Mesenchymal stem cell (in vitro differentiated cells and primary cell): ENCODE measurements at regions not wholly inside any gene's neighbourhood (a gene's known extent, or its start where the extent isn't known, plus 50 kb on each side); places are given as distances from the start of the nearest gene placed in this dataset.

Source experiments
- DNase-seq: peaks from one replicate; pipeline ENCODE4 v3.0.0-alpha.2; 2013
- H2AFZ ChIP-seq: one replicate; pipeline ENCODE4 v1.6.1; 2013; ENCODE audit warnings: low read depth, mild to moderate bottlenecking, control low read depth, inconsistent platforms, low read length, moderate library complexity
- H2AK5ac ChIP-seq: 2 replicates; pipeline ENCODE4 v1.6.1; 2013; ENCODE audit warnings: low read length, moderate library complexity, mild to moderate bottlenecking, inconsistent platforms; ENCODE audit not compliant: severe bottlenecking
- H2BK120ac ChIP-seq: one replicate; pipeline ENCODE4 v1.6.1; 2013; ENCODE audit warnings: low read depth, mild to moderate bottlenecking, inconsistent platforms, low read length, moderate library complexity
- H2BK12ac ChIP-seq, 2 experiments: one replicate each; pipeline ENCODE4 v1.6.1; 2013; ENCODE audit warnings: inconsistent platforms in 2 of 2, low read length in 2 of 2, mild to moderate bottlenecking in 2 of 2, moderate library complexity in 2 of 2, control low read depth in 1 of 2
- H2BK15ac ChIP-seq: one replicate; pipeline ENCODE4 v1.6.1; 2013; ENCODE audit warnings: mild to moderate bottlenecking, low read depth, inconsistent platforms; ENCODE audit not compliant: poor library complexity, severe bottlenecking
- H2BK5ac ChIP-seq: 2 replicates; pipeline ENCODE4 v1.6.1; 2013; ENCODE audit warnings: low read depth, mild to moderate bottlenecking, low read length, control low read depth, inconsistent platforms; ENCODE audit not compliant: poor library complexity, severe bottlenecking
- H3K14ac ChIP-seq, 2 experiments: one replicate each; pipeline ENCODE4 v1.6.1; 2013; ENCODE audit warnings: inconsistent platforms in 2 of 2, low read length in 2 of 2, control low read depth in 1 of 2, mild to moderate bottlenecking in 1 of 2, moderate library complexity in 1 of 2
- H3K18ac ChIP-seq, 2 experiments: one replicate each; pipeline ENCODE4 v1.6.1; 2013; ENCODE audit warnings: inconsistent platforms in 2 of 2, low read length in 2 of 2, control low read depth in 1 of 2, low read depth in 1 of 2, mild to moderate bottlenecking in 1 of 2
- H3K23ac ChIP-seq, 2 experiments: one replicate each; pipeline ENCODE4 v1.6.1; 2013; ENCODE audit warnings: inconsistent platforms in 2 of 2, low read length in 2 of 2, mild to moderate bottlenecking in 2 of 2, moderate library complexity in 2 of 2, control low read depth in 1 of 2
- H3K27ac ChIP-seq: 2 replicates; pipeline ENCODE4 v1.5.1; 2013; ENCODE audit warnings: mild to moderate bottlenecking, moderate library complexity, low read length, control low read depth, inconsistent platforms; ENCODE audit not compliant: poor library complexity, severe bottlenecking
- H3K27me3 ChIP-seq, 2 experiments: 2 replicates each; pipeline versions ENCODE4 v1.6.1 to v1.7.0; 2013; ENCODE audit warnings: low read length in 2 of 2, mild to moderate bottlenecking in 2 of 2, moderate library complexity in 2 of 2, control low read depth in 1 of 2, inconsistent platforms in 1 of 2; ENCODE audit not compliant: control insufficient read depth in 1 of 2, insufficient read depth in 1 of 2
- H3K36me3 ChIP-seq, 2 experiments: 2 replicates each; pipeline versions ENCODE4 v1.6.1 to v1.7.0; 2013; ENCODE audit warnings: low read length in 2 of 2, control low read depth in 1 of 2, inconsistent platforms in 1 of 2, low read depth in 1 of 2, mild to moderate bottlenecking in 1 of 2; ENCODE audit not compliant: insufficient read depth in 2 of 2, control insufficient read depth in 1 of 2
- H3K4ac ChIP-seq, 2 experiments: one replicate each; pipeline ENCODE4 v1.6.1; 2013; ENCODE audit warnings: inconsistent platforms in 2 of 2, low read length in 2 of 2, mild to moderate bottlenecking in 2 of 2, moderate library complexity in 2 of 2, control low read depth in 1 of 2, low read depth in 1 of 2
- H3K4me1 ChIP-seq: 2 replicates; pipeline ENCODE4 v1.6.1; 2013; ENCODE audit warnings: low read depth, low read length, control low read depth; ENCODE audit not compliant: control insufficient read depth, insufficient read depth
- H3K4me2 ChIP-seq: 2 replicates; pipeline ENCODE4 v1.6.1; 2013; ENCODE audit warnings: low read length, mild to moderate bottlenecking, inconsistent platforms; ENCODE audit not compliant: poor library complexity, severe bottlenecking
- H3K4me3 ChIP-seq, 2 experiments: 2 replicates each; pipeline versions ENCODE4 v1.5.1 to v1.7.0; 2013; ENCODE audit warnings: low read length in 2 of 2, mild to moderate bottlenecking in 2 of 2, control low read depth in 1 of 2, low read depth in 1 of 2; ENCODE audit not compliant: insufficient read depth in 1 of 2
- H3K79me1 ChIP-seq: replicated peaks from 2 replicates; pipeline ENCODE4 v1.6.1; 2013; ENCODE audit warnings: mild to moderate bottlenecking, control low read depth, low read length, inconsistent platforms; ENCODE audit not compliant: poor library complexity, severe bottlenecking
- H3K9ac ChIP-seq: 2 replicates; pipeline ENCODE4 v1.7.0; 2013; ENCODE audit warnings: mild to moderate bottlenecking, low read length, moderate library complexity
- H3K9me3 ChIP-seq: 2 replicates; pipeline ENCODE4 v1.7.0; 2013; ENCODE audit warnings: mild to moderate bottlenecking, low read length; ENCODE audit not compliant: control insufficient read depth
- H4K8ac ChIP-seq: one replicate; pipeline ENCODE4 v1.6.1; 2013; ENCODE audit warnings: inconsistent platforms, mild to moderate bottlenecking, low read length, moderate library complexity
- H4K91ac ChIP-seq: one replicate; pipeline ENCODE4 v1.6.1; 2013; ENCODE audit warnings: mild to moderate bottlenecking, low read length, inconsistent platforms
- WGBS: methylation state at CpG from one replicate; pipeline ENCODE4 v1.1.7; 2013; ENCODE audit warnings: mixed read lengths; 5-methylcytosine and 5-hydroxymethylcytosine counted together

DNA sequence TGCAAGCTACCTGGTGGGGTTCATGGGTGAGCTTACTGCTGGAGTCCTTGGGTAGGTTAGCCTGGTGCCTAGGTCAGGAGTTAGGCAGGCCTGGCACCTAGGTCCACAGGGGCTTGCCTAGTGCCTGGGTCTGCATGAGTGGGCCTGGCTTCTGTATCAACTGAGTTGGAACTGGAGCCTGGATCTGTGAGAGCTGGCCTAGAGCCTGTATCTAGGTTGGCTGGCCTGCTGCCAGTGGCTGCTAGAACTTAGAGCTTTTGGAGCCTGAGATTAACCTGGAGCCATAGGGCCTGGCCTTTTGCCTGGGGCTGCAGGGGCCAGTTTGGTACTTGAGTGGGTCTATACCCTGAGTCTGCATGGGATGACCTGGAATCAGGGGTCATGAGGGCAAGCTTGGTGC is 679.4 kb downstream of the NUP35 start:
- peaks cover 66% of the 10 kb centered on the region for H3K9me3 ChIP-seq
- no peak overlapping the region for H3K4me2 ChIP-seq
- H3K36me3 ChIP-seq = no peaks in the 10 kb centered on the region

DNA sequence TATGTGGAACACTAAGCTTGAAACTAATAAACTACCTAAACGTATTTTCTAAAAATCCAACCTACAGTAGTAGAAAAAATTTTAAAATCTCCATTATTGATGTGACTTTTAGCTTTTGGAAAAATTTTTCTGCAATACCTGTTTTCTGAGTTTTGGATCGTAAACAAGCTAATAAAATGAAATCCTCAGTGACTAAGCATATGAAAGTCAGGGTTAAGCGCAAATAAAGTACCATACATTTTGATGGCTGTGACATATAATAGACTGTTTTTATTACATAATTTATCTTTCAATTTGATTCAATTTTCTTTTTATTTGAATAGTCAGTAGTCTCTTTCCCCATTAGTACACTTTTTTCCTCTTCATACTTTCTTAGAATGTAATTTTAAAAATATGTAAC is 683.6 kb downstream of the NUP35 start:
- no peak overlapping the region for H2AFZ ChIP-seq
- H2BK12ac ChIP-seq = no peak overlapping the region
- no peak overlapping the region for H4K91ac ChIP-seq
- no peak overlapping the region for H3K9ac ChIP-seq
- H3K4me2 ChIP-seq = no peak overlapping the region
- H3K9me3 ChIP-seq = peaks cover 34% of the 10 kb centered on the region
- H3K23ac ChIP-seq = no peak overlapping the region
- H3K79me1 ChIP-seq = no peaks in the 10 kb centered on the region
- no peak overlapping the region for H3K14ac ChIP-seq
- H2BK5ac ChIP-seq = no peak overlapping the region
- no peaks in the 10 kb centered on the region for H3K36me3 ChIP-seq
- no peak overlapping the region for H2BK120ac ChIP-seq
- 86% methylated on average over 2 of the region's 3 CpGs for WGBS
- H3K27me3 ChIP-seq = no peaks in the 10 kb centered on the region
- no peak overlapping the region for H3K4me3 ChIP-seq
- no peak overlapping the region for H2BK15ac ChIP-seq
- no peak overlapping the region for H4K8ac ChIP-seq
- H2AK5ac ChIP-seq = no peak overlapping the region
- no peaks in the 10 kb centered on the region for H3K4me1 ChIP-seq
- H3K4ac ChIP-seq = no peak overlapping the region
- no peak for DNase-seq
- H3K27ac ChIP-seq = no peak overlapping the region
- no peak overlapping the region for H3K18ac ChIP-seq

More for the DNA sequence above, 679.4 kb downstream of the NUP35 start:
- H3K18ac ChIP-seq = no peak overlapping the region
- no peaks in the 10 kb centered on the region for H3K4me1 ChIP-seq
- H3K14ac ChIP-seq = no peak overlapping the region
- H3K79me1 ChIP-seq = no peaks in the 10 kb centered on the region
- no peak overlapping the region for H3K4me3 ChIP-seq
- no peak overlapping the region for H2BK120ac ChIP-seq
- H3K27me3 ChIP-seq = no peaks in the 10 kb centered on the region
- no peak overlapping the region for H2AFZ ChIP-seq
- no peak overlapping the region for H2BK15ac ChIP-seq
- H2AK5ac ChIP-seq = no peak overlapping the region
- no peak for DNase-seq
- H3K4ac ChIP-seq = no peak overlapping the region
- no peak overlapping the region for H4K8ac ChIP-seq
- no peak overlapping the region for H3K23ac ChIP-seq
- no peak overlapping the region for H3K9ac ChIP-seq
- no peak overlapping the region for H3K27ac ChIP-seq
- no peak overlapping the region for H4K91ac ChIP-seq
- H2BK5ac ChIP-seq = no peak overlapping the region
- no peak overlapping the region for H2BK12ac ChIP-seq

DNA sequence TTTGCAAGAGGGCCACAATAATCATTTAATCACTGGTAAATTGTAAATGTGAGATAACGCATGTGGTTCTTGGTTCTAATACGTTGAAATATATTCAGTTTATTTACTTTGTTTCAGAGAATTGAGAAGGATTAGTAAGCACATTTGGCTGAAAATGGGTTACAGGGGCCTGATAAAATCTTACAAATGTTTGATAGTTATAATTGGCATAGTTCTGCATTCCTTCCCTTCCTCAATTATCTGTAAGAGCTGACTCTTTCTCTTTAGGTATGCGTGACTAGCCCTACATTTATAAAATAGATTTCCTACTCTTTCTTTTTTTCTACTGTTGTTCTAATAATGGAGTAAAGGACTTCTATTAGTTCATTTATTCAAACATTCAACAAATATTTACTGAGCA is 685.2 kb downstream of the NUP35 start:
- H3K4me3 ChIP-seq = no peak overlapping the region
- H3K79me1 ChIP-seq = no peaks in the 10 kb centered on the region
- H2BK12ac ChIP-seq = no peak overlapping the region
- 94% methylated on average over 2 of the region's 3 CpGs for WGBS
- no peak overlapping the region for H2BK120ac ChIP-seq
- no peak overlapping the region for H3K14ac ChIP-seq
- H2BK15ac ChIP-seq = no peak overlapping the region
- H3K9me3 ChIP-seq = peaks cover 20% of the 10 kb centered on the region
- DNase-seq = no peak
- H3K4ac ChIP-seq = no peak overlapping the region
- no peak overlapping the region for H3K9ac ChIP-seq
- H3K4me2 ChIP-seq = no peak overlapping the region
- H2AFZ ChIP-seq = no peak overlapping the region
- H2BK5ac ChIP-seq = no peak overlapping the region
- H3K23ac ChIP-seq = no peak overlapping the region
- H3K27ac ChIP-seq = no peak overlapping the region
- H3K36me3 ChIP-seq = no peaks in the 10 kb centered on the region
- H3K18ac ChIP-seq = no peak overlapping the region
- no peak overlapping the region for H4K8ac ChIP-seq
- H3K4me1 ChIP-seq = no peaks in the 10 kb centered on the region
- H4K91ac ChIP-seq = no peak overlapping the region
- H3K27me3 ChIP-seq = no peaks in the 10 kb centered on the region
- no peak overlapping the region for H2AK5ac ChIP-seq

DNA sequence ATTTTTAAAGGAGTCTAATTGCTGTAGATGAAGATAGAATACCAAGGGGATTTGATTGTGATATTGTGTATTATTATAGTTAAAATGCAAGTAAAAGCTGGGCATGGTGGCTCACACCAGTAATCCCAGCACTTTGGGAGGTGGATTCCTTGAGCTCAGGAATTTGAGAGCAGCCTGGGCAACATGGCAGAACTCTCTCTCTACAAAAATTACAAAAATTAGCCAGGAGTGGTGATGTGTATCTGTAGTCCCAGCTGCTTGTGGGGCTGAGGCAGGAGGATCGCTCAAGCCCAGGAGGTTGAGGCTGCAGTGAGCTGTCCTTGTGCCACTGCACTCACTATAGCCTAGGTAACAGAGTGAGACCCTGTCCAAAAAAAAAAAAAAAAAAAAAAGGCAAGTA is 687.0 kb downstream of the NUP35 start:
- H3K4ac ChIP-seq = no peak overlapping the region
- no peak overlapping the region for H3K27ac ChIP-seq
- H3K14ac ChIP-seq = no peak overlapping the region
- 92% methylated on average over 1 of the region's 1 CpG for WGBS
- H3K9me3 ChIP-seq = peaks cover 6% of the 10 kb centered on the region
- no peak overlapping the region for H3K18ac ChIP-seq
- H2BK15ac ChIP-seq = no peak overlapping the region
- no peaks in the 10 kb centered on the region for H3K4me1 ChIP-seq
- no peak overlapping the region for H4K91ac ChIP-seq
- H3K23ac ChIP-seq = no peak overlapping the region
- H2BK12ac ChIP-seq = no peak overlapping the region
- H3K79me1 ChIP-seq = no peaks in the 10 kb centered on the region
- no peak overlapping the region for H2AFZ ChIP-seq
- H3K36me3 ChIP-seq = no peaks in the 10 kb centered on the region
- no peak overlapping the region for H3K9ac ChIP-seq
- no peak overlapping the region for H3K4me3 ChIP-seq
- no peak overlapping the region for H2BK120ac ChIP-seq
- no peaks in the 10 kb centered on the region for H3K27me3 ChIP-seq
- no peak for DNase-seq
- H2AK5ac ChIP-seq = no peak overlapping the region
- H2BK5ac ChIP-seq = no peak overlapping the region
- H4K8ac ChIP-seq = no peak overlapping the region
- H3K4me2 ChIP-seq = no peak overlapping the region
